ENCODE measurements at regions not wholly inside any gene's neighbourhood (a gene's known extent, or its start where the extent isn't known, plus 50 kb on each side); places are given as distances from the start of the nearest gene placed in this dataset.

GRCh38 chr20:12764851-12765250 is 243.9 kb upstream of the SPTLC3 start:
- Mint-ChIP-seq H3K27me3 (no peaks in the 10 kb centered on the region), H3K4me1 (peaks cover 0 to 6% (median 0%) of the 10 kb centered on the region in 7 donors), H3K9me3 (peaks cover 0 to 6% (median 0%) of the 10 kb centered on the region in 11 donors), H3K27ac (no peak overlapping the region), H3K4me3 (no peak overlapping the region), H3K36me3 (no peaks in the 10 kb centered on the region)
- no peak overlapping the region for H3K27ac ChIP-seq (ENCODE audit: low read depth, low read length)
- H3K4me1 ChIP-seq (ENCODE audit: control insufficient read depth in 2 of 2, insufficient read depth in 2 of 2, low read length in 2 of 2): no peaks in the 10 kb centered on the region
- intact Hi-C loops (cut with micrococcal nuclease): no loop called here
- CTCF ChIA-PET: no interaction called here
- POLR2A ChIA-PET: no interaction called here
- H3K27me3 ChIP-seq (ENCODE audit: control insufficient read depth in 2 of 2, insufficient read depth in 2 of 2, low read length in 2 of 2): no peaks in the 10 kb centered on the region
- no peak for ATAC-seq
- no peak overlapping the region for H3K4me3 ChIP-seq (ENCODE audit: low read length)
- H3K36me3 ChIP-seq (ENCODE audit: control insufficient read depth in 2 of 3, insufficient read depth in 3 of 3, low read length in 3 of 3): no peaks in the 10 kb centered on the region
- DNase-seq: no peak
- no peaks in the 10 kb centered on the region for H3K9me3 ChIP-seq (ENCODE audit: control insufficient read depth in 2 of 3, low read length in 3 of 3)

GRCh38 chr20:12773936-12774335 is 234.8 kb upstream of the SPTLC3 start:
- no peak for DNase-seq
- ATAC-seq: no peak
- no peak overlapping the region for H3K27ac Mint-ChIP-seq
- Histone ChIP-seq H3K9me3 (ENCODE audit: control insufficient read depth in 2 of 3, low read length in 3 of 3) (no peaks in the 10 kb centered on the region), H3K27ac (ENCODE audit: low read depth, low read length) (no peak overlapping the region), H3K4me1 (ENCODE audit: control insufficient read depth in 2 of 2, insufficient read depth in 2 of 2, low read length in 2 of 2) (no peaks in the 10 kb centered on the region), H3K4me3 (ENCODE audit: low read length) (no peak overlapping the region), H3K27me3 (ENCODE audit: control insufficient read depth in 2 of 2, insufficient read depth in 2 of 2, low read length in 2 of 2) (no peaks in the 10 kb centered on the region), H3K36me3 (ENCODE audit: control insufficient read depth in 2 of 3, insufficient read depth in 3 of 3, low read length in 3 of 3) (no peaks in the 10 kb centered on the region)
- POLR2A ChIA-PET: no interaction called here
- intact Hi-C loops (cut with micrococcal nuclease): no loop called here
- no peak overlapping the region for H3K4me3 Mint-ChIP-seq
- no peaks in the 10 kb centered on the region for H3K27me3 Mint-ChIP-seq
- H3K4me1 Mint-ChIP-seq: no peaks in the 10 kb centered on the region
- CTCF ChIA-PET: no interaction called here
- peaks cover 0 to 20% (median 4%) of the 10 kb centered on the region in 11 donors for H3K9me3 Mint-ChIP-seq
- H3K36me3 Mint-ChIP-seq: no peaks in the 10 kb centered on the region

GRCh38 chr20:12775041-12775440 is 233.7 kb upstream of the SPTLC3 start:
- ATAC-seq (no peak), DNase-seq (no peak)
- no peaks in the 10 kb centered on the region for H3K9me3 ChIP-seq (ENCODE audit: control insufficient read depth in 2 of 3, low read length in 3 of 3)
- Mint-ChIP-seq H3K4me3 (no peak overlapping the region), H3K4me1 (no peaks in the 10 kb centered on the region), H3K36me3 (no peaks in the 10 kb centered on the region), H3K9me3 (peaks cover 0 to 16% (median 2%) of the 10 kb centered on the region in 11 donors), H3K27me3 (no peaks in the 10 kb centered on the region), H3K27ac (no peak overlapping the region)
- ChIA-PET CTCF (no interaction called here), POLR2A (no interaction called here)
- H3K36me3 ChIP-seq (ENCODE audit: control insufficient read depth in 2 of 3, insufficient read depth in 3 of 3, low read length in 3 of 3): no peaks in the 10 kb centered on the region
- H3K4me3 ChIP-seq (ENCODE audit: low read length): no peak overlapping the region
- intact Hi-C loops (cut with micrococcal nuclease): no loop called here
- H3K27ac ChIP-seq (ENCODE audit: low read depth, low read length): no peak overlapping the region
- no peaks in the 10 kb centered on the region for H3K4me1 ChIP-seq (ENCODE audit: control insufficient read depth in 2 of 2, insufficient read depth in 2 of 2, low read length in 2 of 2)
- no peaks in the 10 kb centered on the region for H3K27me3 ChIP-seq (ENCODE audit: control insufficient read depth in 2 of 2, insufficient read depth in 2 of 2, low read length in 2 of 2)

GRCh38 chr20:12777016-12777415 is 231.8 kb upstream of the SPTLC3 start:
- H3K27me3 ChIP-seq (ENCODE audit: control insufficient read depth in 2 of 2, insufficient read depth in 2 of 2, low read length in 2 of 2): no peaks in the 10 kb centered on the region
- ChIA-PET CTCF (no interaction called here), POLR2A (no interaction called here)
- no peaks in the 10 kb centered on the region for H3K27me3 Mint-ChIP-seq
- no peaks in the 10 kb centered on the region for H3K36me3 ChIP-seq (ENCODE audit: control insufficient read depth in 2 of 3, insufficient read depth in 3 of 3, low read length in 3 of 3)
- ATAC-seq (no peak), DNase-seq (no peak)
- H3K9me3 ChIP-seq (ENCODE audit: control insufficient read depth in 2 of 3, low read length in 3 of 3): no peaks in the 10 kb centered on the region
- H3K4me3 ChIP-seq (ENCODE audit: low read length): no peak overlapping the region
- peaks cover 0 to 7% (median 0%) of the 10 kb centered on the region in 11 donors for H3K9me3 Mint-ChIP-seq
- H3K27ac Mint-ChIP-seq: no peak overlapping the region
- H3K36me3 Mint-ChIP-seq: no peaks in the 10 kb centered on the region
- intact Hi-C loops (cut with micrococcal nuclease): no loop called here
- H3K27ac ChIP-seq (ENCODE audit: low read depth, low read length): no peak overlapping the region
- no peaks in the 10 kb centered on the region for H3K4me1 Mint-ChIP-seq
- H3K4me3 Mint-ChIP-seq: no peak overlapping the region
- no peaks in the 10 kb centered on the region for H3K4me1 ChIP-seq (ENCODE audit: control insufficient read depth in 2 of 2, insufficient read depth in 2 of 2, low read length in 2 of 2)

GRCh38 chr20:12786276-12786675 is 222.5 kb upstream of the SPTLC3 start:
- H3K27me3 ChIP-seq (ENCODE audit: control insufficient read depth in 2 of 2, insufficient read depth in 2 of 2, low read length in 2 of 2): no peaks in the 10 kb centered on the region
- no peaks in the 10 kb centered on the region for H3K36me3 ChIP-seq (ENCODE audit: control insufficient read depth in 2 of 3, insufficient read depth in 3 of 3, low read length in 3 of 3)
- H3K9me3 ChIP-seq (ENCODE audit: control insufficient read depth in 2 of 3, low read length in 3 of 3): no peaks in the 10 kb centered on the region
- H3K9me3 Mint-ChIP-seq: peaks cover 0 to 10% (median 2%) of the 10 kb centered on the region in 11 donors
- no peak overlapping the region for H3K27ac ChIP-seq (ENCODE audit: low read depth, low read length)
- CTCF ChIA-PET: no interaction called here
- no peaks in the 10 kb centered on the region for H3K36me3 Mint-ChIP-seq
- no peak for ATAC-seq
- H3K27me3 Mint-ChIP-seq: no peaks in the 10 kb centered on the region
- no peaks in the 10 kb centered on the region for H3K4me1 ChIP-seq (ENCODE audit: control insufficient read depth in 2 of 2, insufficient read depth in 2 of 2, low read length in 2 of 2)
- H3K4me3 Mint-ChIP-seq: no peak overlapping the region
- no peak overlapping the region for H3K27ac Mint-ChIP-seq
- no peak overlapping the region for H3K4me3 ChIP-seq (ENCODE audit: low read length)
- no peaks in the 10 kb centered on the region for H3K4me1 Mint-ChIP-seq
- no peak for DNase-seq
- POLR2A ChIA-PET: no interaction called here
- intact Hi-C loops (cut with micrococcal nuclease): no loop called here

GRCh38 chr20:12788632-12789299 is 220.0 kb upstream of the SPTLC3 start:
- no peaks in the 10 kb centered on the region for H3K27me3 Mint-ChIP-seq
- intact Hi-C loops (cut with micrococcal nuclease): no loop called here
- ATAC-seq: no peak
- H3K4me1 Mint-ChIP-seq: no peaks in the 10 kb centered on the region
- H3K36me3 Mint-ChIP-seq: no peaks in the 10 kb centered on the region
- no peaks in the 10 kb centered on the region for H3K4me1 ChIP-seq (ENCODE audit: control insufficient read depth in 2 of 2, insufficient read depth in 2 of 2, low read length in 2 of 2)
- ChIA-PET CTCF (no interaction called here), POLR2A (no interaction called here)
- no peak overlapping the region for H3K27ac ChIP-seq (ENCODE audit: low read depth, low read length)
- H3K9me3 Mint-ChIP-seq: peaks cover 0 to 10% (median 2%) of the 10 kb centered on the region in 11 donors
- H3K4me3 Mint-ChIP-seq: no peak overlapping the region
- no peaks in the 10 kb centered on the region for H3K27me3 ChIP-seq (ENCODE audit: control insufficient read depth in 2 of 2, insufficient read depth in 2 of 2, low read length in 2 of 2)
- no peaks in the 10 kb centered on the region for H3K9me3 ChIP-seq (ENCODE audit: control insufficient read depth in 2 of 3, low read length in 3 of 3)
- DNase-seq: no peak
- no peak overlapping the region for H3K27ac Mint-ChIP-seq
- no peak overlapping the region for H3K4me3 ChIP-seq (ENCODE audit: low read length)
- H3K36me3 ChIP-seq (ENCODE audit: control insufficient read depth in 2 of 3, insufficient read depth in 3 of 3, low read length in 3 of 3): no peaks in the 10 kb centered on the region

GRCh38 chr20:12790859-12791258 is 217.9 kb upstream of the SPTLC3 start:
- Histone ChIP-seq H3K27me3 (ENCODE audit: control insufficient read depth in 2 of 2, insufficient read depth in 2 of 2, low read length in 2 of 2) (no peaks in the 10 kb centered on the region), H3K4me1 (ENCODE audit: control insufficient read depth in 2 of 2, insufficient read depth in 2 of 2, low read length in 2 of 2) (no peaks in the 10 kb centered on the region), H3K9me3 (ENCODE audit: control insufficient read depth in 2 of 3, low read length in 3 of 3) (no peaks in the 10 kb centered on the region), H3K36me3 (ENCODE audit: control insufficient read depth in 2 of 3, insufficient read depth in 3 of 3, low read length in 3 of 3) (no peaks in the 10 kb centered on the region), H3K4me3 (ENCODE audit: low read length) (no peak overlapping the region), H3K27ac (ENCODE audit: low read depth, low read length) (no peak overlapping the region)
- ATAC-seq (no peak), DNase-seq (no peak)
- H3K27ac Mint-ChIP-seq: no peak overlapping the region
- no peaks in the 10 kb centered on the region for H3K36me3 Mint-ChIP-seq
- intact Hi-C loops (cut with micrococcal nuclease): no loop called here
- POLR2A ChIA-PET: no interaction called here
- no peak overlapping the region for H3K4me3 Mint-ChIP-seq
- H3K27me3 Mint-ChIP-seq: no peaks in the 10 kb centered on the region
- H3K4me1 Mint-ChIP-seq: no peaks in the 10 kb centered on the region
- CTCF ChIA-PET: no interaction called here
- H3K9me3 Mint-ChIP-seq: peaks cover 0 to 10% (median 2%) of the 10 kb centered on the region in 11 donors

Measured in naive thymus-derived CD4-positive, alpha-beta T cell (primary cell).